GM23338 (cell line): ENCODE measurements at regions not wholly inside any gene's neighbourhood (a gene's known extent, or its start where the extent isn't known, plus 50 kb on each side); places are given as distances from the start of the nearest gene placed in this dataset.
A peak's percentile ranks its signal among the peaks of the same experiment; 100 is the strongest.

Experiments used
- ATAC-seq: fragments of 200-7000 bp; cut with Tn5 transposase; 3 replicates; pipeline ENCODE4 v1.9.1; 2020
- DNase-seq: peaks from one replicate; pipeline ENCODE4 v3.0.0-alpha.2; 2015; ENCODE audit warnings: low spot score
- H2AFZ ChIP-seq: fragments of 200-600 bp; sonication (generic); 2 replicates; pipeline ENCODE4 v1.8.0; 2016; ENCODE audit warnings: antibody characterized with exemption, mild to moderate bottlenecking, moderate library complexity
- H3F3A ChIP-seq: fragments of 200-600 bp; sonication (generic); replicated peaks from 2 replicates; pipeline ENCODE4 v1.8.0; 2017; ENCODE audit warnings: antibody characterized with exemption, mixed run types, low read depth
- H3K27ac ChIP-seq: fragments of 200-600 bp; sonication (generic); 2 replicates; pipeline ENCODE4 v1.6.1; 2016; ENCODE audit warnings: low read depth
- H3K27me3 ChIP-seq: fragments of 200-600 bp; sonication (generic); 2 replicates; pipeline ENCODE4 v1.8.0; 2016; ENCODE audit warnings: mild to moderate bottlenecking, mixed run types, moderate library complexity; ENCODE audit not compliant: insufficient read depth
- H3K36me3 ChIP-seq: fragments of 200-600 bp; sonication (generic); 2 replicates; pipeline ENCODE4 v1.8.0; 2016; ENCODE audit warnings: mild to moderate bottlenecking; ENCODE audit not compliant: insufficient read depth
- H3K4me1 ChIP-seq: fragments of 200-600 bp; sonication (generic); 2 replicates; pipeline ENCODE4 v1.8.0; 2016; ENCODE audit warnings: mild to moderate bottlenecking, moderate library complexity; ENCODE audit not compliant: insufficient read depth
- H3K4me2 ChIP-seq: fragments of 200-600 bp; sonication (generic); 2 replicates; pipeline ENCODE4 v1.7.1; 2017; ENCODE audit warnings: mixed run types
- H3K4me3 ChIP-seq: fragments of 200-600 bp; sonication (generic); 2 replicates; pipeline ENCODE4 v1.6.1; 2016; ENCODE audit warnings: mixed run types
- H3K79me2 ChIP-seq: fragments of 200-600 bp; sonication (generic); replicated peaks from 2 replicates; pipeline ENCODE4 v1.8.0; 2017; ENCODE audit warnings: mild to moderate bottlenecking; ENCODE audit not compliant: insufficient read depth
- H3K9me2 ChIP-seq: fragments of 200-600 bp; sonication (generic); 2 replicates; pipeline ENCODE4 v1.8.0; 2017; ENCODE audit not compliant: insufficient read depth
- H4K20me1 ChIP-seq: fragments of 200-600 bp; sonication (generic); replicated peaks from 2 replicates; pipeline ENCODE4 v1.8.0; 2017; ENCODE audit warnings: mild to moderate bottlenecking; ENCODE audit not compliant: insufficient read depth
- H3K27ac Mint-ChIP-seq: 2 replicates; pipeline ENCODE4 v1.8.0; 2020; ENCODE audit warnings: inconsistent platforms, mild to moderate bottlenecking, moderate library complexity, mixed read lengths
- H3K27me3 Mint-ChIP-seq: 3 replicates; pipeline ENCODE4 v1.8.0; 2022; ENCODE audit warnings: low read depth, mild to moderate bottlenecking, moderate library complexity, mixed read lengths, inconsistent platforms; ENCODE audit not compliant: insufficient read depth, poor library complexity
- H3K36me3 Mint-ChIP-seq: 3 replicates; pipeline ENCODE4 v1.8.0; 2021; ENCODE audit warnings: low read depth, mild to moderate bottlenecking, inconsistent platforms, moderate library complexity, mixed read lengths
- H3K4me1 Mint-ChIP-seq: 3 replicates; pipeline ENCODE4 v1.8.0; 2020; ENCODE audit warnings: mild to moderate bottlenecking, inconsistent platforms, mixed read lengths
- H3K4me3 Mint-ChIP-seq: 3 replicates; pipeline ENCODE4 v1.8.0; 2021; ENCODE audit warnings: moderate library complexity, mild to moderate bottlenecking, inconsistent platforms, mixed read lengths
- H3K9me3 Mint-ChIP-seq: 3 replicates; pipeline ENCODE4 v1.8.0; 2020; ENCODE audit warnings: moderate library complexity, mild to moderate bottlenecking, inconsistent platforms, mixed read lengths
- CTCF ChIP-seq, 2 experiments: fragments of 200-600 bp in 1 of 2; sonication (generic) in 1 of 2; conservative IDR thresholded peaks; 2 replicates each; pipeline versions ENCODE4 v1.5.1 to v1.6.1; 2016 to 2017; ENCODE audit warnings: antibody characterized with exemption in 2 of 2, low read depth in 2 of 2, mild to moderate bottlenecking in 2 of 2, moderate library complexity in 1 of 2
- EZH2 ChIP-seq: fragments of 200-600 bp; sonication (generic); IDR thresholded peaks from one replicate; pipeline ENCODE4 v1.8.0; 2017; ENCODE audit warnings: antibody characterized with exemption, mild to moderate bottlenecking, low read depth; ENCODE audit not compliant: unreplicated experiment
- NANOG ChIP-seq: IDR thresholded peaks from 2 replicates; pipeline ENCODE4 v1.6.1; 2016; ENCODE audit warnings: antibody characterized with exemption, borderline replicate concordance
- STAT1 ChIP-seq: IDR thresholded peaks from one replicate; pipeline ENCODE4 v1.6.1; 2016; ENCODE audit warnings: antibody characterized with exemption; ENCODE audit not compliant: unreplicated experiment
- TF ChIP-seq, protein P1 (sequence below): fragments of 250-450 bp; sonication (Bioruptor Pico); IDR thresholded peaks from 2 replicates; pipeline ENCODE4 v1.5.0; 2020; ENCODE audit warnings: mild to moderate bottlenecking, moderate library complexity

DNA sequence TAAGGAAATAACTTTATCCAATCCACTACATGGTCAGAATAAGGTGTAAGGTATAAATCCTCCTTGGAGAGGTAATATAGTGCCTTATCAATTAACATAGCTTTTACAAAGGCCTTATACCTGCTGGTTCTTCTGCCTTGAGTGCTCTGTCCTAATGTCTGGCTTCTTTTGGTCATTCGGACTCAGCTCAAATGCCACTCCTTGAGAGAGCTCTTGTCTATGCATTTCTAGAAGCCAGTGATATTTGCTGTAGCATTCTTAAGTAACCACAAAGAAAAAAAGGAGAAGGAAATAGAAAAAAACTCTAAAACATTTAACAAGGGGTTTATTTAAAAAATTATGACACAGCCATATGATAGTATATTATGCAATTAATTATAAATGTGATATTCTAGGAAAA is 444.8 kb upstream of the SLIT2 start (continued):
- TF ChIP-seq, protein P1, sequence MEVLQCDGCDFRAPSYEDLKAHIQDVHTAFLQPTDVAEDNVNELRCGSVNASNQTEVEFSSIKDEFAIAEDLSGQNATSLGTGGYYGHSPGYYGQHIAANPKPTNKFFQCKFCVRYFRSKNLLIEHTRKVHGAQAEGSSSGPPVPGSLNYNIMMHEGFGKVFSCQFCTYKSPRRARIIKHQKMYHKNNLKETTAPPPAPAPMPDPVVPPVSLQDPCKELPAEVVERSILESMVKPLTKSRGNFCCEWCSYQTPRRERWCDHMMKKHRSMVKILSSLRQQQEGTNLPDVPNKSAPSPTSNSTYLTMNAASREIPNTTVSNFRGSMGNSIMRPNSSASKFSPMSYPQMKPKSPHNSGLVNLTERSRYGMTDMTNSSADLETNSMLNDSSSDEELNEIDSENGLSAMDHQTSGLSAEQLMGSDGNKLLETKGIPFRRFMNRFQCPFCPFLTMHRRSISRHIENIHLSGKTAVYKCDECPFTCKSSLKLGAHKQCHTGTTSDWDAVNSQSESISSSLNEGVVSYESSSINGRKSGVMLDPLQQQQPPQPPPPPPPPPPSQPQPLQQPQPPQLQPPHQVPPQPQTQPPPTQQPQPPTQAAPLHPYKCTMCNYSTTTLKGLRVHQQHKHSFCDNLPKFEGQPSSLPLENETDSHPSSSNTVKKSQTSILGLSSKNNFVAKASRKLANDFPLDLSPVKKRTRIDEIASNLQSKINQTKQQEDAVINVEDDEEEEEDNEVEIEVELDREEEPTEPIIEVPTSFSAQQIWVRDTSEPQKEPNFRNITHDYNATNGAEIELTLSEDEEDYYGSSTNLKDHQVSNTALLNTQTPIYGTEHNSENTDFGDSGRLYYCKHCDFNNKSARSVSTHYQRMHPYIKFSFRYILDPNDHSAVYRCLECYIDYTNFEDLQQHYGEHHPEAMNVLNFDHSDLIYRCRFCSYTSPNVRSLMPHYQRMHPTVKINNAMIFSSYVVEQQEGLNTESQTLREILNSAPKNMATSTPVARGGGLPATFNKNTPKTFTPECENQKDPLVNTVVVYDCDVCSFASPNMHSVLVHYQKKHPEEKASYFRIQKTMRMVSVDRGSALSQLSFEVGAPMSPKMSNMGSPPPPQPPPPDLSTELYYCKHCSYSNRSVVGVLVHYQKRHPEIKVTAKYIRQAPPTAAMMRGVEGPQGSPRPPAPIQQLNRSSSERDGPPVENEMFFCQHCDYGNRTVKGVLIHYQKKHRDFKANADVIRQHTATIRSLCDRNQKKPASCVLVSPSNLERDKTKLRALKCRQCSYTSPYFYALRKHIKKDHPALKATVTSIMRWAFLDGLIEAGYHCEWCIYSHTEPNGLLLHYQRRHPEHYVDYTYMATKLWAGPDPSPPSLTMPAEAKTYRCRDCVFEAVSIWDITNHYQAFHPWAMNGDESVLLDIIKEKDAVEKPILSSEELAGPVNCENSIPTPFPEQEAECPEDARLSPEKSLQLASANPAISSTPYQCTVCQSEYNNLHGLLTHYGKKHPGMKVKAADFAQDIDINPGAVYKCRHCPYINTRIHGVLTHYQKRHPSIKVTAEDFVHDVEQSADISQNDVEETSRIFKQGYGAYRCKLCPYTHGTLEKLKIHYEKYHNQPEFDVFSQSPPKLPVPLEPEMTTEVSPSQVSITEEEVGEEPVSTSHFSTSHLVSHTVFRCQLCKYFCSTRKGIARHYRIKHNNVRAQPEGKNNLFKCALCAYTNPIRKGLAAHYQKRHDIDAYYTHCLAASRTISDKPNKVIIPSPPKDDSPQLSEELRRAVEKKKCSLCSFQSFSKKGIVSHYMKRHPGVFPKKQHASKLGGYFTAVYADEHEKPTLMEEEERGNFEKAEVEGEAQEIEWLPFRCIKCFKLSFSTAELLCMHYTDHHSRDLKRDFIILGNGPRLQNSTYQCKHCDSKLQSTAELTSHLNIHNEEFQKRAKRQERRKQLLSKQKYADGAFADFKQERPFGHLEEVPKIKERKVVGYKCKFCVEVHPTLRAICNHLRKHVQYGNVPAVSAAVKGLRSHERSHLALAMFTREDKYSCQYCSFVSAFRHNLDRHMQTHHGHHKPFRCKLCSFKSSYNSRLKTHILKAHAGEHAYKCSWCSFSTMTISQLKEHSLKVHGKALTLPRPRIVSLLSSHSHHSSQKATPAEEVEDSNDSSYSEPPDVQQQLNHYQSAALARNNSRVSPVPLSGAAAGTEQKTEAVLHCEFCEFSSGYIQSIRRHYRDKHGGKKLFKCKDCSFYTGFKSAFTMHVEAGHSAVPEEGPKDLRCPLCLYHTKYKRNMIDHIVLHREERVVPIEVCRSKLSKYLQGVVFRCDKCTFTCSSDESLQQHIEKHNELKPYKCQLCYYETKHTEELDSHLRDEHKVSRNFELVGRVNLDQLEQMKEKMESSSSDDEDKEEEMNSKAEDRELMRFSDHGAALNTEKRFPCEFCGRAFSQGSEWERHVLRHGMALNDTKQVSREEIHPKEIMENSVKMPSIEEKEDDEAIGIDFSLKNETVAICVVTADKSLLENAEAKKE (CRISPR knock-in tag), result no peak
- TF ChIP-seq NANOG, result no peak

- H3K79me2 ChIP-seq, result no peaks in the 10 kb centered on the region
- H4K20me1 ChIP-seq, result no peaks in the 10 kb centered on the region
- H2AFZ ChIP-seq, result no peak overlapping the region
- H3K4me1 ChIP-seq, result no peaks in the 10 kb centered on the region
- no peak overlapping the region for H3K4me2 ChIP-seq
- Mint-ChIP-seq H3K27ac (no peak overlapping the region), H3K4me3 (no peak overlapping the region), H3K9me3 (no peaks in the 10 kb centered on the region), H3K36me3 (no peaks in the 10 kb centered on the region), H3K27me3 (no peaks in the 10 kb centered on the region), H3K4me1 (no peaks in the 10 kb centered on the region)
- H3K4me3 ChIP-seq, result no peak overlapping the region
- no peaks in the 10 kb centered on the region for H3F3A ChIP-seq
- peak; percentile 1 for DNase-seq
- no peaks in the 10 kb centered on the region for H3K9me2 ChIP-seq
- H3K36me3 ChIP-seq, result no peaks in the 10 kb centered on the region
- H3K27ac ChIP-seq, result no peak overlapping the region
- no peaks in the 10 kb centered on the region for H3K27me3 ChIP-seq
- TF ChIP-seq CTCF (conservative IDR thresholded peaks at IDR 0.05; ENCODE audit: low read depth in 2 of 2) (peak in 1 of 2 experiments; percentile 46; a peak in 2 of 4 replicates), EZH2 (no peak), STAT1 (no peak)
- ATAC-seq, result no peak
Observed at GRCh38 chr4:19803406-19803805, 448.3 kb upstream of the SLIT2 start.
